GM18508 (cell line): ENCODE measurements at regions not wholly inside any gene's neighbourhood (a gene's known extent, or its start where the extent isn't known, plus 50 kb on each side); places are given as distances from the start of the nearest gene placed in this dataset.

ENCODE experiments used
- ATAC-seq: cut with Tn5 transposase; IDR thresholded peaks from one replicate; pipeline ENCODE4 v1.9.1; 2021; ENCODE audit warnings: moderate number of reproducible peaks; ENCODE audit not compliant: insufficient read depth, unreplicated experiment

- ATAC-seq = no peak
These were observed 165.4 kb upstream of the ADAMTS5 start for GRCh38 chr21:27132266-27132665.

DNA sequence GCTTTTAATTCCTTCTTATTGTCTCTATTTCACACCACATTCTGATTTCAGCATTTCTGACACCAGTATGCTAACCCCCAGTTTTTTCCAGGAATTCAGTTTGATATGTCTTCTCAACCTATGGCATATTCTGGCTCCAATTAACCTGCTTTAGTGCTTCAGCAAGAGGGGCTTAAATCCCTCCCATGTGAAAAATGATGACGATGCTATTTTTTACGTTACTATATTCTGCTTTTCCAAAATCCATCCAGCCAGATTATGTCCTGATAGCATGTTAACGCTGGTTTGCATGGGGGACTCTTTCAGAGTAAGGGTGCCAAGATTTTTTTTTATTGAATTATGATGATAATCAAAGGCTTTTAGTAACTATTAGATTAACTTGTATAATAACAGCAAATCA, 163.3 kb upstream of the ADAMTS5 start:
- no peak for ATAC-seq

DNA sequence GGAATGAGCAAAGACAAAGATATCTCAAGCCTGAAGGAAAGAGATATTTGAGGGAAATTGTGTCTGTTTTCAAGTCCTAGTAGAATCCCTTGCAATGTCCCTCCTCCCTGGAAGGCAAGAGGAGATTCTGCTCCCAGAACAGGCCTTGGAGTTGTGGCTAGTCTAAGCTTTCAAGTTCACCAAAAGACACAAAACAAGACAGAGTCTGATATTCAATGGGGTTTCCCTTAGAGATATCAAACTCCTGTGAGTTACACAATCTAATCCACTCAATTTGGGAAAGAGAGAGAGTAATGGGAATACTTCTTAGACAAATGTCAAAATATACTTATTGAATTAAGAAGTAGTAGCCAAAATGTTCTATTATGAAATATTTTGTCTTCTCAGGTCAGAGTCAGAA, 162.8 kb upstream of the ADAMTS5 start:
- ATAC-seq = no peak

DNA sequence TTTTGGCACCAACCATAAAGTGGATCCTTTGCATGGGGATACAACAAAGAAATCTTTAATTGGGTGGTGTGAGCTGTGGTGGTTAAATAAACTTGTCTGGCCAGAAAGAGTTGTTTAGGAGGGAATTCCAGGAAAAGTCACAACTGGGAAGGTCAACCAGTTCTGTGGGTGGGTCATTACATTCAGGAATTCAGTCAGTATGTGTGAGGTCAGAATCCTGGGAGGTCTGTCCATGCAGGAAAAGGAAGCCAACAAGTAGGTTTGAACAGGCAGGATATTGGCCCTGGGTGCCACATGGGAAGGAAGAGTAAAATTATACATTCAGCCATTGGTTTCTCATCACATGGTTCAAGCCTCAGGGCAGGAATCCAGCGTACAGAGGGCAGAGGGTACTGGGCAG, 162.3 kb upstream of the ADAMTS5 start:
- no peak for ATAC-seq

DNA sequence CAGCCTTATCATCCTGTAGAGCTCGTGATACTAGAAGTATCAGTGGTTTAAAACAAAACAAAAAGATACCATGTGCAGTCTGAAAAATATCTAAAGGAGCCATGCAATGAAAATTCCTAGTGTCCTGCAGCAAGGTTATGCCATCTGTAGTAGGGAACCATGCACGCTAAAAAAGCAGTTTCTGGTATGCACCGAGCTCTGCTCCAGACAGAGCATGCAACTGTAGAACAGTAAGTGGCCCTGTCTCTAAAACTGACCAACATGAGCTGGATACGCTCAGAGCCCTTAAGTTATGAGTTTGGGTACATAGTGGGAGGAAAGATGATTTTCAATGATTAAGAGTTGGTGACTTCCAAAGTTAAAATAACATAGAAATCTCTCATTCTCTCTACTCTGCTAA, 159.3 kb upstream of the ADAMTS5 start:
- ATAC-seq = no peak

- no peak for ATAC-seq
These were observed 155.8 kb upstream of the ADAMTS5 start for GRCh38 chr21:27122686-27123085.

- ATAC-seq = no peak
These were observed 147.2 kb upstream of the ADAMTS5 start for GRCh38 chr21:27114111-27114510.

DNA sequence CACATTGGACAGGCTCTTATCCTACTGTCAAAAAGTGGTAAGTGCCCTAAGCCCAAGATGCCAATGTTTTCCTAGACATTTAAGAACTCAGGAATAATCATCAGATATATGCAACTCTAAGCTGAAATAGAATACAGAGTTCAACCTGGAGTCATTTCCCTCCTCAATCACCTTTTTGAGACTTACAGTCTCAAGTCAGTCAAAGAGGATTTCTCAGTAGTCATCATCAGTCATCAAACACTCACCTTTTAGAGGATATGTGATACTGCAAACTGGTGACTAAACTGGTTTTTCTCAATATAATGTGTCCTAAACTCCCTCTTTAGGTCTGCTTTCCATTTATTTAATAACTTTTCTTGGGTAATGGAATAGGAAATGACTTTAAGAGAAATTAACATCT, 145.3 kb upstream of the ADAMTS5 start:
- ATAC-seq = no peak

GRCh38 chr21:27110956-27111355, 144.1 kb upstream of the ADAMTS5 start:
- ATAC-seq = no peak

GRCh38 chr21:27108701-27109100, 141.8 kb upstream of the ADAMTS5 start:
- no peak for ATAC-seq

DNA sequence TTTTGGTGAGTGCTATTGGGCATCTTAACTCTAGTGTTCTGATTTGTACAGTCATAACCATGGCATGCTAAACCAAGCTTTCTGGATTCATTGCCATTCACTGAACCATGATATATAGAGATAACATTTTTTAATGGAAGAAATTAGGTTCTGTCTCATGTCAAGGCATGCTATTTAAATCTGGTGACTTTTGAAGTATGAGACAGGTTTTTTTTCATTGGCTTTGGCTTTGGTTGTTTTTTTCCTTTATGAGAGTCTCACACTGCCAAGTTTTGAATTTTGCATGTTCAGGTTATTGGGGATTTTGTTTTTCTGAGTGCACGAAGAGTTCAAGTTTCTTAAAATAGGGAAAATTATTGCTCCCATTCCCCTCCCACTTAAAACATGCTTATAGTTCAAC, 141.3 kb upstream of the ADAMTS5 start:
- ATAC-seq = no peak

- no peak for ATAC-seq
These were observed 138.1 kb upstream of the ADAMTS5 start for GRCh38 chr21:27104846-27105431.

DNA sequence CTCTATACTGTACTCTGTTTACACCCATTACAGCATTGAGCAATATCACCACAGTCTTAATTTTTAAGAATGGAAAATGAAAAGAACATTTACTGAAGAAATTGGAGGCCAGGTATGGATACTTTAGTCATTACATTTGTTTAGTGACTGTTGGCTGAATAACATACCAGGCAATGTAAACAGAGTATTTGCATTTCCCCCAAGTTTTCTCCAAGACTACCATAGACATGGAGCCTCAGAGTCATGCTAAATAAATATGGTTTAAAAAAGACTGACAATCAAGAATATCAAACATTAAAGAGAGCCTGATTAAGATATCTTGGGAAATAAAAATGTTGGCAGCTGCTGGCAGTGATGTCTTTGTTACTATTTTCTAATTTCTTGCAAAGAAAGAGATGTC, 136.9 kb upstream of the ADAMTS5 start:
- ATAC-seq = no peak

DNA sequence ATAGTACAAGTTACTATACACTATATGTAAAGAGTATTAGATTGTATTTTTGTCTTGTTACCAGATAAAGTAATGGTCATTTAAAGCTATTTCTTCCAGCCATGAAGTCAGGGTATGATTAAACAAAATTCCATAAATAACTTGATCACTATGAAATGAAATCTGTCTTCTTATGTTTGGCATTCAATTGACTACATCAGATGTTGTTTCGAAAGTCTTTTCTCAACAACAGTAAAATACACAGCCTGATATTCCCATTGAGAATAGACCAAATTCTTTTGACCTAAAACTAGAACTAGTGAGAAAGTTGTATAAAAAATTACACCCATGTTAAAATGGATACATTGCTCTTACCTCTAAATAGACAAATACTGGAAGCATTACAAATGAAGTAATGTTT, 134.6 kb upstream of the ADAMTS5 start:
- no peak for ATAC-seq

- ATAC-seq = no peak
These were observed 127.5 kb upstream of the ADAMTS5 start for GRCh38 chr21:27094184-27094948.

DNA sequence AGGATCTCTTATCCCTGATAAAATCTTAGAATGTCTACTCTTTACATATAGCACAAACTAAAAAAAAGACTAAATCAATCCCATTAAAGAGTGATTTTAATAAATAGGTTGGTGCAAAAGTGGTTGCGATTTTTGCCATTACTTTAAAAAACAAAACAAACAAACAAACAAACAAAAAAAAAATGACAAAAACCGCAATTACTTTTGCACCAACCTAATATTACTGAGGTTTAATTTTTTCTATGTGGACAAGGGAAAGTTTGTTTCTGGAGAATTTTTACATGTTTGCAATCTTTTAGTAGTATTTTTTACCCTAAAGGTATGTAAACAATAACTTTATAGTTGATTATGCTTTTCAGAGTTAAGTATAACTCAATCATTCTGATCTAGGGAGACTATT, 119.7 kb upstream of the ADAMTS5 start:
- no peak for ATAC-seq

- ATAC-seq = no peak
These were observed 119.3 kb upstream of the ADAMTS5 start for GRCh38 chr21:27086186-27086585.

- ATAC-seq = no peak
These were observed 118.5 kb upstream of the ADAMTS5 start for GRCh38 chr21:27085387-27085786.

DNA sequence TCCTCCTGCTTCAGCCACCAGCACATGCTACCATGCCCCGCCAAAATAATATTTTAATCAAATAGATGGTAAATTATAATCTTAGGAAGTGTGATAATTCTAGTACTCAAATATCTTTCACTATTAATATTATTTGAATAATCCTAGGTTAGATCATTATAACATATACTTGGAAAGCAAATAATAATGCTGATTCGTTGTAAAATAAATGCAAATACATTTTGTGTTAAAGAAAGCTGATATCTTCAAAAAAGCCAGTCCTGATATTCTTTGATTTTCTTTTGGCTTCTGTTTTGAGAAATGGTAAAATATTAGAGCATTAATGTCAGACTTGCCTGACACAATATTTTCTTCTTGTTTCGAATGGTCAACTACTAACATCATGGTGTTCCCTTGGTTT, 116.3 kb upstream of the ADAMTS5 start:
- ATAC-seq = no peak

- ATAC-seq = no peak
These were observed 115.6 kb upstream of the ADAMTS5 start for GRCh38 chr21:27082431-27083010.

DNA sequence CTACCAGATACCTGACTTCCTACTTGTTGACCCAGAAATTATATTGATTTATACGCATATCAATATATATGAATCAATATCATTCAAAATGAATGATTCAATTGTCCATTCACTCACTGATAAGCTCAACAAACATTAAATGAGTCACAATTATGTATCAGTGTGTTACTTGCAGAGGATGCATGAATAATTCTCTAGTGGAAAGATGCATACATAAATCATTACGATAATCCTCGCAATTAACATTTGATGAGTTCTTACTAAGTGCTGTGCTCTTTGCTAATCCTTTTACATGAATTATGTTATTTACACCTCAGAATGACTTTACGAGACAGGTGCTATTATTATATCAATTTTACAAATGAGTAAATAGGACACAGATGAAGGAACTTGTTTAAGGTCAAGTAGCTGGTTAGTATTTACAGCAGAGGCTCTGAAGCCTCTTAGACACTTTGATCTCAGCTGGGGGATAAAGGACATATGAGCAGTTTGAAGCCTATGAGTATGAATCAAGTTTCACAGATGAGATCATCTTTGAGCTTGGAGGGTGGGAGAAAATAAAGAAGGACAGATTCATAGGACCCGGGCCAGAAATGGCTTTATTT, 112.8 kb upstream of the ADAMTS5 start:
- ATAC-seq = no peak
